IPS-NIHi7 (cell line): ENCODE measurements at regions not wholly inside any gene's neighbourhood (a gene's known extent, or its start where the extent isn't known, plus 50 kb on each side); places are given as distances from the start of the nearest gene placed in this dataset.

Source experiments
- DNase-seq: peaks from one replicate; pipeline ENCODE4 v3.0.0; 2012; ENCODE audit warnings: mixed read lengths; ENCODE audit errors: extremely low spot score

- no peak for DNase-seq
Measured at GRCh38 chr13:26942184-26942583, 181.6 kb upstream of the GPR12 start.

GRCh38 chr13:26941345-26942174, 181.0 kb upstream of the GPR12 start:
- no peak for DNase-seq

GRCh38 chr13:26934096-26934495, 173.5 kb upstream of the GPR12 start:
- no peak for DNase-seq

GRCh38 chr13:26932465-26932864, 171.9 kb upstream of the GPR12 start:
- DNase-seq, result no peak

GRCh38 chr13:26929971-26930730, 169.6 kb upstream of the GPR12 start:
- peak; percentile 92 for DNase-seq

- no peak for DNase-seq
Measured at GRCh38 chr13:26927511-26927910, 166.9 kb upstream of the GPR12 start.

GRCh38 chr13:26926371-26926770, 165.8 kb upstream of the GPR12 start:
- no peak for DNase-seq

GRCh38 chr13:26923824-26924605, 163.4 kb upstream of the GPR12 start:
- DNase-seq, result no peak

GRCh38 chr13:26921918-26922317, 161.3 kb upstream of the GPR12 start:
- no peak for DNase-seq

- DNase-seq, result no peak
Measured at GRCh38 chr13:26920614-26921355, 160.2 kb upstream of the GPR12 start.

- DNase-seq, result no peak
Measured at GRCh38 chr13:26919732-26920131, 159.1 kb upstream of the GPR12 start.

GRCh38 chr13:26919311-26919710, 158.7 kb upstream of the GPR12 start:
- DNase-seq, result no peak

GRCh38 chr13:26914624-26915023, 154.0 kb upstream of the GPR12 start:
- DNase-seq, result no peak

GRCh38 chr13:26914148-26914547, 153.6 kb upstream of the GPR12 start:
- no peak for DNase-seq

- no peak for DNase-seq
Measured at GRCh38 chr13:26910754-26911465, 150.3 kb upstream of the GPR12 start.

GRCh38 chr13:26909477-26909876, 148.9 kb upstream of the GPR12 start:
- DNase-seq, result no peak

- DNase-seq, result no peak
Measured at GRCh38 chr13:26908126-26908525, 147.5 kb upstream of the GPR12 start.

- no peak for DNase-seq
Measured at GRCh38 chr13:26899202-26899601, 138.6 kb upstream of the GPR12 start.

GRCh38 chr13:26897706-26898550, 137.3 kb upstream of the GPR12 start:
- DNase-seq, result no peak
